ENCODE measurements at regions not wholly inside any gene's neighbourhood (a gene's known extent, or its start where the extent isn't known, plus 50 kb on each side); places are given as distances from the start of the nearest gene placed in this dataset.

DNA sequence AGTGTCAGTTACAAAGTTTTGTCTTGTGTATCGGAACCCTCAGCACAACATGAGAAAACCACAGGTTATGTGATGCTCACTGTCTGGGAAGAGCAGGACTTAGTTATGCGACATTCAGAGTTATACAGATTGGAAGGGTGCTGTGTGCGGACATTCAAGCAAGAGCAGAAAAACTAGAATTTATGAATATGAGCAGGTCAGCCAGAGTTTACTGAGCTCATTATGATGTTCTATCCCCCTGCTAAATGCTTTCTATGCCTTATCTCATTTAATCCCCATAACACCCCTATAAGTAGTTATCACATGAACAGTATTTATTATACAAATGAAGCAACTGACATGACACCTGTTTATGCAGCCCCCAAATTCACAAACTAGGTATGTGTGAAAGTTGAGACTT, 1083.2 kb downstream of the FLRT2 start:
- Histone ChIP-seq H3K9me3 (no peaks in the 10 kb centered on the region), H3K36me3 (no peaks in the 10 kb centered on the region), H3K27me3 (no peaks in the 10 kb centered on the region), H3K4me3 (replicated peaks in 1 of 3) (no peak overlapping the region), H3K27ac (no peak overlapping the region), H3K4me1 (no peaks in the 10 kb centered on the region)
- TF ChIP-seq, protein P1, sequence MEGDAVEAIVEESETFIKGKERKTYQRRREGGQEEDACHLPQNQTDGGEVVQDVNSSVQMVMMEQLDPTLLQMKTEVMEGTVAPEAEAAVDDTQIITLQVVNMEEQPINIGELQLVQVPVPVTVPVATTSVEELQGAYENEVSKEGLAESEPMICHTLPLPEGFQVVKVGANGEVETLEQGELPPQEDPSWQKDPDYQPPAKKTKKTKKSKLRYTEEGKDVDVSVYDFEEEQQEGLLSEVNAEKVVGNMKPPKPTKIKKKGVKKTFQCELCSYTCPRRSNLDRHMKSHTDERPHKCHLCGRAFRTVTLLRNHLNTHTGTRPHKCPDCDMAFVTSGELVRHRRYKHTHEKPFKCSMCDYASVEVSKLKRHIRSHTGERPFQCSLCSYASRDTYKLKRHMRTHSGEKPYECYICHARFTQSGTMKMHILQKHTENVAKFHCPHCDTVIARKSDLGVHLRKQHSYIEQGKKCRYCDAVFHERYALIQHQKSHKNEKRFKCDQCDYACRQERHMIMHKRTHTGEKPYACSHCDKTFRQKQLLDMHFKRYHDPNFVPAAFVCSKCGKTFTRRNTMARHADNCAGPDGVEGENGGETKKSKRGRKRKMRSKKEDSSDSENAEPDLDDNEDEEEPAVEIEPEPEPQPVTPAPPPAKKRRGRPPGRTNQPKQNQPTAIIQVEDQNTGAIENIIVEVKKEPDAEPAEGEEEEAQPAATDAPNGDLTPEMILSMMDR (IDR thresholded peaks at IDR 0.05) = no peak
- TF ChIP-seq POLR2A (IDR thresholded peaks at IDR 0.05) = no peak
- no peak for DNase-seq
- WGBS, 2 donors = 88 to 89% methylated on average over 3 of the region's 3 CpGs
- intact Hi-C loops (cut with DNase I) = no loop called here

DNA sequence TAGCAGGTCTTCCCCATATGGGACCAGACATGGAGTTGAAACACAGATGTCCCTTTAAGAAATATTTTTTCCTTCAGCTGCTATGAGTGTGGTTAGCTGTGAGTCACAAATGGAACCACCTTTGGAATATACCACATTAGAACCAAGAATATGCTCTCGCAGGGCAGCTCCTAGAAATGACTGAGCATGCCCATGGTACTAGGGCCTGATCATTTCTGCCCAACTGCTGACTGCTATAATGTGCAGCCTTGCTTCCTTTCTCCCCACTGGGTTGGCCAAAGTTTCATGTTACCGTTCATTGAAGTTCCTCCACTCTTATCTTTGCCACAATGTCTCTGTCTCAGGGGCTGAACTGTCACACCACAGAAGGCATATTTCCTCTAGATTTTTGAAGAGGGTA, 1074.6 kb downstream of the FLRT2 start:
- Histone ChIP-seq H3K4me1 (no peaks in the 10 kb centered on the region), H3K27ac (no peak overlapping the region), H3K27me3 (no peaks in the 10 kb centered on the region), H3K36me3 (no peaks in the 10 kb centered on the region), H3K9me3 (no peaks in the 10 kb centered on the region), H3K4me3 (replicated peaks in 1 of 3) (no peak overlapping the region)
- 89 to 92% methylated on average over 2 of the region's 2 CpGs for WGBS, 2 donors
- TF ChIP-seq, protein P1 (IDR thresholded peaks at IDR 0.05) = no peak
- TF ChIP-seq POLR2A (IDR thresholded peaks at IDR 0.05) = no peak
- no peak for DNase-seq
- intact Hi-C loops (cut with DNase I) = no loop called here

DNA sequence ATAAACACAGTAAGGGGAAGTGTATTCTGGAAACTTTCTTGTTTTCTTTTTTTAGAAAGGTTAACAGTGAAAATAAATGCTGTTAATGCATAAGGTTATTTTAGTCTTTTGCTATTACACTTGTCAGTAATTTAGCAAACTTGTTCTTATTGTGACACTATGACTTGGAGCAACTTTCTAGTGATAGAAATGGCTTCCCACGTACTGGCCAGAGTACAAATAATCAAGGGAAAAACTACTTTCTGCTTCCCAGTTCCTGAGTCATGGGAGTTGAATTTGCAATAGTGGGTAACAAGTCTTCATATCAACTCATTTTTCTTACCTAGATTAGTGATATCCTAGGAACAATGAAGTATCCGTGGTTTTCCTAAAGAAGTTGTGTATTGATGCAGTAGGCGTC, 1072.3 kb downstream of the FLRT2 start:
- Histone ChIP-seq H3K27ac (no peak overlapping the region), H3K9me3 (no peaks in the 10 kb centered on the region), H3K27me3 (no peaks in the 10 kb centered on the region), H3K4me1 (no peaks in the 10 kb centered on the region), H3K4me3 (replicated peaks in 1 of 3) (no peak overlapping the region), H3K36me3 (no peaks in the 10 kb centered on the region)
- TF ChIP-seq, protein P1 (IDR thresholded peaks at IDR 0.05) = no peak
- intact Hi-C loops (cut with DNase I) = no loop called here
- 81 to 89% methylated on average over 3 of the region's 3 CpGs for WGBS, 2 donors
- DNase-seq = no peak

DNA sequence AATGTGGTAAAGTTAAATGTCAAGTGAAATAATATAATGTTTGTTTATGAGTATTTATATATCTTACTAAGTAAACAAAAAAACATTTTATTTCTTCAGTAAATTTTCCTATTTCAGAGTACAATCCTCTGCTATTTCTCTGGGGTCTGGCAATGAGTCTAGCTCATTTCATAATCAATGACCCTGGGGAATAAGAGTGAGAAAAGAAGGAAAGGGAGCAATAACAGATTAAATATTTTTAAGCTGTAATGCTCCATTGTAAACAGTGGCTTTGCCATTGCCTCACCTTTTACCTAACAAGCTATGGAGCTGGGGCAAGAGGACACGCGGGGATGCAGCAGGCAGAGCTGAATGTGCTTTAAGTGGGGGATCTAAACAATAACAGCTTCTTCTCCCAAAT, 1071.9 kb downstream of the FLRT2 start:
- TF ChIP-seq, protein P1 (IDR thresholded peaks at IDR 0.05) = no peak
- TF ChIP-seq POLR2A (IDR thresholded peaks at IDR 0.05) = no peak
- WGBS, 2 donors = 94 to 95% methylated on average over 2 of the region's 2 CpGs
- no peaks in the 10 kb centered on the region for H3K36me3 ChIP-seq
- no peaks in the 10 kb centered on the region for H3K4me1 ChIP-seq
- no peaks in the 10 kb centered on the region for H3K27me3 ChIP-seq
- no peak overlapping the region for H3K27ac ChIP-seq
- H3K4me3 ChIP-seq (replicated peaks in 1 of 3) = no peak overlapping the region
- intact Hi-C loops (cut with DNase I) = no loop called here
- H3K9me3 ChIP-seq = no peaks in the 10 kb centered on the region
- DNase-seq = no peak

DNA sequence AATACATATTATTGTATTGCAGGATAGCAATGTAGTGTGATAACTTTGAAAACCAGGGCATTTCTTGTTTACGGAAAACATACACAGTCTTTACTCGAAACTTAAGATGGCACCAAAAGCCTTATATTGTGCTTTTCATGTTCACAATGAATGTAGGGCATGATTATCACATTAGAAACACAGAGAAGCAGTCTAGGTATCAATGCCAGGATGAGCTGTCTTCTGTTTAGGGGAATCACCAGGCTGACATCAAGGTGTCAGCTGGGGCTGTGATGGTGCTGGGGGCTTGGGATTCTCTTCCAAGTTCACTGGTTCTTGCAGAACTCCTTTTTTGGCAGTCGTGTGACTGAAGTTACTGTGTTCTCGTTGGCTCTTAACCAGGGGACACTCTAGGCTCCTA, 1067.3 kb downstream of the FLRT2 start:
- 79 to 81% methylated on average over 4 of the region's 4 CpGs for WGBS, 2 donors
- H3K4me3 ChIP-seq (replicated peaks in 1 of 3) = no peak overlapping the region
- TF ChIP-seq POLR2A (IDR thresholded peaks at IDR 0.05) = no peak
- TF ChIP-seq, protein P1 (IDR thresholded peaks at IDR 0.05) = no peak
- H3K9me3 ChIP-seq = no peaks in the 10 kb centered on the region
- no peak overlapping the region for H3K27ac ChIP-seq
- DNase-seq = no peak
- H3K36me3 ChIP-seq = no peaks in the 10 kb centered on the region
- H3K4me1 ChIP-seq = no peaks in the 10 kb centered on the region
- H3K27me3 ChIP-seq = no peaks in the 10 kb centered on the region
- intact Hi-C loops (cut with DNase I) = no loop called here

All from thyroid gland (tissue), 4 donors.